Mesenchymal stem cell (in vitro differentiated cells and primary cell): ENCODE measurements at regions not wholly inside any gene's neighbourhood (a gene's known extent, or its start where the extent isn't known, plus 50 kb on each side); places are given as distances from the start of the nearest gene placed in this dataset.

Experiments used
- DNase-seq: peaks from one replicate; pipeline ENCODE4 v3.0.0-alpha.2; 2013
- H2AFZ ChIP-seq: one replicate; pipeline ENCODE4 v1.6.1; 2013; ENCODE audit warnings: low read depth, mild to moderate bottlenecking, control low read depth, inconsistent platforms, low read length, moderate library complexity
- H2AK5ac ChIP-seq: 2 replicates; pipeline ENCODE4 v1.6.1; 2013; ENCODE audit warnings: low read length, moderate library complexity, mild to moderate bottlenecking, inconsistent platforms; ENCODE audit not compliant: severe bottlenecking
- H2BK120ac ChIP-seq: one replicate; pipeline ENCODE4 v1.6.1; 2013; ENCODE audit warnings: low read depth, mild to moderate bottlenecking, inconsistent platforms, low read length, moderate library complexity
- H2BK12ac ChIP-seq, 2 experiments: one replicate each; pipeline ENCODE4 v1.6.1; 2013; ENCODE audit warnings: inconsistent platforms in 2 of 2, low read length in 2 of 2, mild to moderate bottlenecking in 2 of 2, moderate library complexity in 2 of 2, control low read depth in 1 of 2
- H2BK15ac ChIP-seq: one replicate; pipeline ENCODE4 v1.6.1; 2013; ENCODE audit warnings: mild to moderate bottlenecking, low read depth, inconsistent platforms; ENCODE audit not compliant: poor library complexity, severe bottlenecking
- H2BK5ac ChIP-seq: 2 replicates; pipeline ENCODE4 v1.6.1; 2013; ENCODE audit warnings: low read depth, mild to moderate bottlenecking, low read length, control low read depth, inconsistent platforms; ENCODE audit not compliant: poor library complexity, severe bottlenecking
- H3K14ac ChIP-seq, 2 experiments: one replicate each; pipeline ENCODE4 v1.6.1; 2013; ENCODE audit warnings: inconsistent platforms in 2 of 2, low read length in 2 of 2, control low read depth in 1 of 2, mild to moderate bottlenecking in 1 of 2, moderate library complexity in 1 of 2
- H3K18ac ChIP-seq, 2 experiments: one replicate each; pipeline ENCODE4 v1.6.1; 2013; ENCODE audit warnings: inconsistent platforms in 2 of 2, low read length in 2 of 2, control low read depth in 1 of 2, low read depth in 1 of 2, mild to moderate bottlenecking in 1 of 2
- H3K23ac ChIP-seq, 2 experiments: one replicate each; pipeline ENCODE4 v1.6.1; 2013; ENCODE audit warnings: inconsistent platforms in 2 of 2, low read length in 2 of 2, mild to moderate bottlenecking in 2 of 2, moderate library complexity in 2 of 2, control low read depth in 1 of 2
- H3K27ac ChIP-seq: 2 replicates; pipeline ENCODE4 v1.5.1; 2013; ENCODE audit warnings: mild to moderate bottlenecking, moderate library complexity, low read length, control low read depth, inconsistent platforms; ENCODE audit not compliant: poor library complexity, severe bottlenecking
- H3K27me3 ChIP-seq, 2 experiments: 2 replicates each; pipeline versions ENCODE4 v1.6.1 to v1.7.0; 2013; ENCODE audit warnings: low read length in 2 of 2, mild to moderate bottlenecking in 2 of 2, moderate library complexity in 2 of 2, control low read depth in 1 of 2, inconsistent platforms in 1 of 2; ENCODE audit not compliant: control insufficient read depth in 1 of 2, insufficient read depth in 1 of 2
- H3K36me3 ChIP-seq, 2 experiments: 2 replicates each; pipeline versions ENCODE4 v1.6.1 to v1.7.0; 2013; ENCODE audit warnings: low read length in 2 of 2, control low read depth in 1 of 2, inconsistent platforms in 1 of 2, low read depth in 1 of 2, mild to moderate bottlenecking in 1 of 2; ENCODE audit not compliant: insufficient read depth in 2 of 2, control insufficient read depth in 1 of 2
- H3K4ac ChIP-seq, 2 experiments: one replicate each; pipeline ENCODE4 v1.6.1; 2013; ENCODE audit warnings: inconsistent platforms in 2 of 2, low read length in 2 of 2, mild to moderate bottlenecking in 2 of 2, moderate library complexity in 2 of 2, control low read depth in 1 of 2, low read depth in 1 of 2
- H3K4me1 ChIP-seq: 2 replicates; pipeline ENCODE4 v1.6.1; 2013; ENCODE audit warnings: low read depth, low read length, control low read depth; ENCODE audit not compliant: control insufficient read depth, insufficient read depth
- H3K4me2 ChIP-seq: 2 replicates; pipeline ENCODE4 v1.6.1; 2013; ENCODE audit warnings: low read length, mild to moderate bottlenecking, inconsistent platforms; ENCODE audit not compliant: poor library complexity, severe bottlenecking
- H3K4me3 ChIP-seq, 2 experiments: 2 replicates each; pipeline versions ENCODE4 v1.5.1 to v1.7.0; 2013; ENCODE audit warnings: low read length in 2 of 2, mild to moderate bottlenecking in 2 of 2, control low read depth in 1 of 2, low read depth in 1 of 2; ENCODE audit not compliant: insufficient read depth in 1 of 2
- H3K79me1 ChIP-seq: replicated peaks from 2 replicates; pipeline ENCODE4 v1.6.1; 2013; ENCODE audit warnings: mild to moderate bottlenecking, control low read depth, low read length, inconsistent platforms; ENCODE audit not compliant: poor library complexity, severe bottlenecking
- H3K9ac ChIP-seq: 2 replicates; pipeline ENCODE4 v1.7.0; 2013; ENCODE audit warnings: mild to moderate bottlenecking, low read length, moderate library complexity
- H3K9me3 ChIP-seq: 2 replicates; pipeline ENCODE4 v1.7.0; 2013; ENCODE audit warnings: mild to moderate bottlenecking, low read length; ENCODE audit not compliant: control insufficient read depth
- H4K8ac ChIP-seq: one replicate; pipeline ENCODE4 v1.6.1; 2013; ENCODE audit warnings: inconsistent platforms, mild to moderate bottlenecking, low read length, moderate library complexity
- H4K91ac ChIP-seq: one replicate; pipeline ENCODE4 v1.6.1; 2013; ENCODE audit warnings: mild to moderate bottlenecking, low read length, inconsistent platforms
- WGBS: methylation state at CpG from one replicate; pipeline ENCODE4 v1.1.7; 2013; ENCODE audit warnings: mixed read lengths; 5-methylcytosine and 5-hydroxymethylcytosine counted together

DNA sequence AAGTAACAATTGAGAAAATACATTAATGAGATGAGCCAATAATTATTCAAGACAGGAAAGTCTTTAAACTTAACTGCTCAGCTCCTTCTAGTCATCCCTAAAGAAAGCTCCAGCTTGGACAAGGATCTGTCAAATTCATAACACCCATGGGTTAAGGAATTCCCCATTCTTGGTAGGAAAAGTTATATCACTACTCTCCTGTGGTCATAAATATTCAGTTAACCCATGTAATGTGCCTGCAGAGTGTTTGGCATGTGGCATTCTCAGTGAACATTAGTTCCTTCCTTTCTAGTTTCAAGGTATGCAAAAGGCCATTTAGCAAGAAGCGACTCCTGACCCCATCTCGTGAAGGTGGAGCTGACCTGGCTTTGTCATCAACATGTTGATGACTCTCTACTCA, 76.7 kb upstream of the VCAM1 start:
- no peak for DNase-seq

DNA sequence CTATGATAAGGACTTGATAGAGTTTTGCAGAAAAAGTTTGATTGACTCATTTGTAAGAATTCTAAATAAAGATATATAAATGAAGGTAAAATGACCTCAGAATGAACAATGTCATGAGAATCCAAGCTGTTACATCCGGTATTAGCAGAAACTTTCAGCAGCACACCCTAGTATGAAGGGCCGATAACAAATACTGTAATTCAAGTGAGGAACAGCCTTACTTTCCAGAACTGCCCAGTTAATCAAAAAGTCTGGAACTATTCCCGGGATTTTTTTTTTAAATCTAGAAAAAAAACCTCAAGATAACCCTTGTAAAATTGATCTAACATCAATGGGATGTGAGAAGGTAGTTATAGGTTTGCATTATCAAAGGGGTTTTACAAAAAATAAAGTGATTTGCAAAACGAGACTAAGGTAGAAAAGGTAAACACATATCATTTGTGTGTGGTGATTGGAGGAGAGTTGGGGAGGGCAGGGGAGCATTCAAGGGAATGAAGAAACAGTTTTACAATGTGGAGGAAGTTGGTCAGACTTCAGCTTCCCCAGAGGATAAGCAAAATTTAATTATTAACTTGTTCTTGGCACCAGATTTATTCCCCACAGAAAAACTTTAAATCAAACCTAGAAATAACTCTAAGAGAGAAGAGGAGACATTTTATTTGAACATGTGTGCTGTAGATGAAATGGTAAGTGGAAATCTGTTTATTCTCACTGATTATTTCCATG, 75.9 kb upstream of the VCAM1 start:
- no peak overlapping the region for H4K8ac ChIP-seq
- no peak overlapping the region for H3K14ac ChIP-seq
- no peak overlapping the region for H2AFZ ChIP-seq
- H3K9me3 ChIP-seq: peaks cover 10% of the 10 kb centered on the region
- WGBS: 91% methylated on average over 3 of the region's 4 CpGs
- H3K23ac ChIP-seq: no peak overlapping the region
- no peaks in the 10 kb centered on the region for H3K27me3 ChIP-seq
- peak overlapping the region; percentile 96 for H3K27ac ChIP-seq
- H2BK5ac ChIP-seq: peak overlapping the region; percentile 58
- H2AK5ac ChIP-seq: no peak overlapping the region
- no peak overlapping the region for H3K18ac ChIP-seq
- no peak overlapping the region for H3K4me2 ChIP-seq
- no peak overlapping the region for H3K9ac ChIP-seq
- no peak overlapping the region for H2BK120ac ChIP-seq
- H3K79me1 ChIP-seq: no peaks in the 10 kb centered on the region
- H4K91ac ChIP-seq: no peak overlapping the region
- no peaks in the 10 kb centered on the region for H3K4me1 ChIP-seq
- no peak overlapping the region for H3K4me3 ChIP-seq
- no peak overlapping the region for H2BK15ac ChIP-seq
- no peak overlapping the region for H3K4ac ChIP-seq
- no peak overlapping the region for H2BK12ac ChIP-seq
- peaks cover 0 to 6% of the 10 kb centered on the region in 2 experiments for H3K36me3 ChIP-seq
- no peak for DNase-seq

More for the DNA sequence above, 76.7 kb upstream of the VCAM1 start:
- Histone ChIP-seq H3K14ac (no peak overlapping the region), H3K23ac (no peak overlapping the region), H4K91ac (no peak overlapping the region), H2BK12ac (no peak overlapping the region), H3K79me1 (no peaks in the 10 kb centered on the region), H3K4ac (no peak overlapping the region), H3K9me3 (peaks cover 3% of the 10 kb centered on the region), H3K27me3 (no peaks in the 10 kb centered on the region), H3K4me2 (no peak overlapping the region), H3K36me3 (peaks cover 0 to 6% of the 10 kb centered on the region in 2 experiments), H3K4me3 (no peak overlapping the region), H3K9ac (no peak overlapping the region), H2BK120ac (no peak overlapping the region), H3K18ac (no peak overlapping the region), H2BK15ac (no peak overlapping the region), H3K27ac (peak overlapping the region; percentile 96), H2AFZ (no peak overlapping the region), H4K8ac (no peak overlapping the region), H2AK5ac (peak overlapping the region; percentile 96), H3K4me1 (no peaks in the 10 kb centered on the region), H2BK5ac (no peak overlapping the region)
- 100% methylated on average over 2 of the region's 2 CpGs for WGBS

DNA sequence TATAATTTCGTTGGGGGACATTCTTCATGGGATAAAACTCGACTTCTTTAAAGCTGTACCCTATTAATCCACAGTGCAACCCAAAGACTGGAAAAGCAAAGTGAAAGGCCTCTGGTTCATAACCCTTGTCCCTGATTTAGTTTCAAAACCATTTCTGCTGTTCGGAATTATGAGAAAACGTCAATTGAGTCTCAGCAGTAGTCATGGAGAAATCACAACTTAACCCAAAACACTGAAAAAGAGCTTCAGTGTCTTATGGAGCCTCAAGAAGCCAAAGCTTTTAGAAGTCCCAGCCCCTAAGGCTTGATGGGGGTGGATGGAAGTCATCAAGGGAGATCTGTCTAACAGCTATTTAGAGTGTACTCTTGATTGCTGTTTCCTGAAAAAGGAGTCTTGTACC, 73.5 kb upstream of the VCAM1 start:
- Histone ChIP-seq H3K18ac (no peak overlapping the region), H3K4me3 (no peak overlapping the region), H3K36me3 (peaks cover 0 to 6% of the 10 kb centered on the region in 2 experiments), H3K9me3 (peaks cover 31% of the 10 kb centered on the region), H2BK5ac (no peak overlapping the region), H2AK5ac (peak overlapping the region; percentile 87), H3K27ac (no peak overlapping the region), H3K27me3 (no peaks in the 10 kb centered on the region), H3K23ac (no peak overlapping the region), H3K4me1 (no peaks in the 10 kb centered on the region), H2BK15ac (no peak overlapping the region), H4K8ac (no peak overlapping the region), H2AFZ (no peak overlapping the region), H3K79me1 (no peaks in the 10 kb centered on the region), H2BK12ac (no peak overlapping the region), H2BK120ac (no peak overlapping the region), H3K14ac (no peak overlapping the region), H4K91ac (no peak overlapping the region), H3K9ac (no peak overlapping the region), H3K4me2 (no peak overlapping the region), H3K4ac (no peak overlapping the region)
- DNase-seq: no peak
- WGBS: 78% methylated on average over 4 of the region's 4 CpGs

DNA sequence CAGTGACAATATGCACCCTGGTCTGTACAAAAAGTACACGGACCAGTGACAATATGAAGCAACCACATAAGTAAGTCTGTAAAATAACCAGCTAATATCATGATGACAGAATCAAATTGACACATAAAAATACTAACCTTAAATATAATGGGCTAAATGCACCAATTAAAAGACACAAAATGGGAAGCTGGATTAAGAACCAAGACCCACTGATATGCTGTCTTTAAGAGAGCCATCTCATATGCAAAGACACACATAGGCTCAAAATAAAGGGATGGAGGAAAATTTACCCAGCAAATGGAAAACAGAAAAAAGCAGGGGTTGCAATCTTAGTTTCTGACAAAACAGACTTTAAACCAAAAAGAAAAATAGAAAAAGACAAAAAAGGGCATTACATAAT, 70.4 kb upstream of the VCAM1 start:
- 100% methylated on average over 1 of the region's 1 CpG for WGBS
- Histone ChIP-seq H2BK120ac (no peak overlapping the region), H3K27me3 (peaks cover 0 to 2% of the 10 kb centered on the region in 2 experiments), H2AK5ac (no peak overlapping the region), H3K4me2 (no peak overlapping the region), H3K4ac (no peak overlapping the region), H3K4me3 (no peak overlapping the region), H3K18ac (no peak overlapping the region), H2BK15ac (no peak overlapping the region), H3K27ac (no peak overlapping the region), H4K8ac (no peak overlapping the region), H4K91ac (no peak overlapping the region), H3K79me1 (no peaks in the 10 kb centered on the region), H2BK5ac (no peak overlapping the region), H3K36me3 (peaks cover 0 to 6% of the 10 kb centered on the region in 2 experiments), H3K23ac (no peak overlapping the region), H2AFZ (no peak overlapping the region), H3K9me3 (peaks cover 31% of the 10 kb centered on the region), H3K14ac (no peak overlapping the region), H3K4me1 (no peaks in the 10 kb centered on the region), H2BK12ac (no peak overlapping the region), H3K9ac (no peak overlapping the region)
- DNase-seq: no peak
